ENCODE measurements at regions not wholly inside any gene's neighbourhood (a gene's known extent, or its start where the extent isn't known, plus 50 kb on each side); places are given as distances from the start of the nearest gene placed in this dataset.

DNA sequence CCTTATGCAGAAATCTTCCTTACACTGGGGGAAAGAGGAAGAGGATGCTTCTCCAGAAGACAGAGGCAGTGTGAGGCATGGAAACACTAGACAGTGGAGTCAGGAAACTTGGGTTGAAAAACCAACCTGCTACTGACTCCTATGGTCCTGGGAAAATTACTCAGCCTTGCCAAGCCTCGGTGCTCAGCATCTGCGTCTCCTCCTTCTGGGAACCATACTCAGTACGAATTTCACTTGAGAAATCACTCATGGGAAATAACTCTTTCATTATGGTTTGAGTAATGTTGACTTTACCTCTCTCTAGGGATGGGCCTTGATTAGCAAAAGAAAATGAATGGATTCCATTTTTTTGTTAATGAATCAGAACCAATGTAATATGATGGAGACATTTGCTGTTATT is 96.5 kb downstream of the KCNE4 start:
- ATAC-seq: no peak
- H3K36me3 Mint-ChIP-seq (ENCODE audit: low read depth): no peaks in the 10 kb centered on the region
- no peaks in the 10 kb centered on the region for H3K4me1 Mint-ChIP-seq (ENCODE audit: low read depth)
- H3K27ac Mint-ChIP-seq: no peak overlapping the region
- ChIA-PET CTCF (no interaction called here), POLR2A (no interaction called here)
- no peaks in the 10 kb centered on the region for H3K9me3 Mint-ChIP-seq (ENCODE audit: insufficient read depth)
- DNase-seq: no peak
- no peaks in the 10 kb centered on the region for H3K27me3 Mint-ChIP-seq (ENCODE audit: low read depth)
- no peak overlapping the region for H3K4me3 Mint-ChIP-seq

DNA sequence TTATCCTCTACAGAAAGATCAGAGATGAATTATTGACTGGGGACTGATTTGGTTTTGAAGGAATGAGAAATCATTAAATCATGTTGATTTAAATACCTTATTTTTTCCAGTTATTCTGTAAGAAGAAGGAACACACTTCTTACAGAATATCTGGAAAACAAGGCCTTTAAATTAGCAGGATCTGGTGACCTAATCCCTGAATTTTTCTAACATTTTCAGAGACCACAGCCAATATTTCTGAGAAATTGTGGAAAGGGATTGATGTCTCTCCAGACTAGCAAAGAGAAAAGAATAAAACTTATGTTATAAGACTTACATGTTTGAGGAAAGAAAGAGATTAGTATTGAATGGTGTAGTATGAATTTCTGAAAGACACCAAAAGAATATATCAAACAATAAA is 104.0 kb downstream of the KCNE4 start:
- H3K4me1 Mint-ChIP-seq (ENCODE audit: low read depth): no peaks in the 10 kb centered on the region

GRCh38 chr2:223161873-223162458 is 110.0 kb downstream of the KCNE4 start:
- CTCF ChIA-PET: no interaction called here
- POLR2A ChIA-PET: no interaction called here
- no peaks in the 10 kb centered on the region for H3K4me1 Mint-ChIP-seq (ENCODE audit: low read depth)

More for the DNA sequence above, 104.0 kb downstream of the KCNE4 start:
- Mint-ChIP-seq H3K9me3 (ENCODE audit: insufficient read depth) (no peaks in the 10 kb centered on the region), H3K36me3 (ENCODE audit: low read depth) (no peaks in the 10 kb centered on the region), H3K27me3 (ENCODE audit: low read depth) (no peaks in the 10 kb centered on the region), H3K4me3 (no peak overlapping the region), H3K27ac (no peak overlapping the region)
- ATAC-seq (no peak), DNase-seq (no peak)
- CTCF ChIA-PET: no interaction called here
- POLR2A ChIA-PET: no interaction called here

GRCh38 chr2:223165423-223166214 is 113.6 kb downstream of the KCNE4 start:
- no peak overlapping the region for H3K4me3 Mint-ChIP-seq
- ChIA-PET CTCF (no interaction called here), POLR2A (no interaction called here)
- no peaks in the 10 kb centered on the region for H3K27me3 Mint-ChIP-seq (ENCODE audit: low read depth)
- peaks cover 3% of the 10 kb centered on the region for H3K9me3 Mint-ChIP-seq (ENCODE audit: insufficient read depth)
- H3K4me1 Mint-ChIP-seq (ENCODE audit: low read depth): no peaks in the 10 kb centered on the region
- H3K36me3 Mint-ChIP-seq (ENCODE audit: low read depth): no peaks in the 10 kb centered on the region
- no peak for DNase-seq
- ATAC-seq: no peak
- no peak overlapping the region for H3K27ac Mint-ChIP-seq

More at GRCh38 chr2:223161873-223162458, 110.0 kb downstream of the KCNE4 start:
- DNase-seq (no peak), ATAC-seq (no peak)
- H3K9me3 Mint-ChIP-seq (ENCODE audit: insufficient read depth): no peaks in the 10 kb centered on the region
- H3K4me3 Mint-ChIP-seq: no peak overlapping the region
- H3K27ac Mint-ChIP-seq: no peak overlapping the region
- H3K36me3 Mint-ChIP-seq (ENCODE audit: low read depth): no peaks in the 10 kb centered on the region
- no peaks in the 10 kb centered on the region for H3K27me3 Mint-ChIP-seq (ENCODE audit: low read depth)

GRCh38 chr2:223166215-223166493 is 114.2 kb downstream of the KCNE4 start:
- no peaks in the 10 kb centered on the region for H3K27me3 Mint-ChIP-seq (ENCODE audit: low read depth)
- H3K36me3 Mint-ChIP-seq (ENCODE audit: low read depth): no peaks in the 10 kb centered on the region
- no peak overlapping the region for H3K27ac Mint-ChIP-seq
- no peak overlapping the region for H3K4me3 Mint-ChIP-seq
- ChIA-PET CTCF (no interaction called here), POLR2A (no interaction called here)
- no peak for DNase-seq
- H3K9me3 Mint-ChIP-seq (ENCODE audit: insufficient read depth): peaks cover 3% of the 10 kb centered on the region
- ATAC-seq: no peak
- H3K4me1 Mint-ChIP-seq (ENCODE audit: low read depth): no peaks in the 10 kb centered on the region

DNA sequence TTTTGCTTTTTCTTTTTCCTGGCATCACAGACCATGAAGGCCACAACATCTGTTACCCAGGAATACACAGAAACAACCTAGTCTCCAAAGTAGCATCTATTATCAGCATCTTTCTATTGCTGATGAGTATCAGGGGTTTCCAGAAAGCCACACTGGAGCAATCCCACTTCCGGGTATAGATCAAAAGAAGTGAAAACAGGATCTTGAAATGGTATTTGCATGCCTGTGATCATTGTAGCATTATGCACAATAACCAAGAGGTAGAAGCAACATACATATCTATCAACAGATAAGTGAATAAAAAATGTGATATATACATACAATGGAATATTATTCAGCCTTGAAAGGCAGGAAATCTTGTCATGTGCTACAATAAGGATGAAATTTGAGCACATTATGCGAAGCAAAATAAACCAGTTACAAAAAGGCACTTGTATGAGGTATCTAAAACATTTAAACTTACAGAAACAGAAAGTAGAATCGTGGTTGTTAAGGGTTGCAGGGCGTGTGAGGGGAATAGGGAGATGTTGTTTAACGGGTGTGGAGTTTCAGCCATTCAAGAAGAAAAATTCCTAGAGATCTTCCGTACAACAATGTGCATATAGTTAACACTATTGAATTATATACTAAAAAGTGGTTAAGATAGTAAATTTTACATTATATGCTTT is 115.1 kb downstream of the KCNE4 start:
- DNase-seq: no peak
- Mint-ChIP-seq H3K4me1 (ENCODE audit: low read depth) (no peaks in the 10 kb centered on the region), H3K36me3 (ENCODE audit: low read depth) (no peaks in the 10 kb centered on the region), H3K27ac (no peak overlapping the region), H3K4me3 (no peak overlapping the region), H3K9me3 (ENCODE audit: insufficient read depth) (peaks cover 3% of the 10 kb centered on the region), H3K27me3 (ENCODE audit: low read depth) (no peaks in the 10 kb centered on the region)
- CTCF ChIA-PET: no interaction called here
- POLR2A ChIA-PET: no interaction called here
- no peak for ATAC-seq

DNA sequence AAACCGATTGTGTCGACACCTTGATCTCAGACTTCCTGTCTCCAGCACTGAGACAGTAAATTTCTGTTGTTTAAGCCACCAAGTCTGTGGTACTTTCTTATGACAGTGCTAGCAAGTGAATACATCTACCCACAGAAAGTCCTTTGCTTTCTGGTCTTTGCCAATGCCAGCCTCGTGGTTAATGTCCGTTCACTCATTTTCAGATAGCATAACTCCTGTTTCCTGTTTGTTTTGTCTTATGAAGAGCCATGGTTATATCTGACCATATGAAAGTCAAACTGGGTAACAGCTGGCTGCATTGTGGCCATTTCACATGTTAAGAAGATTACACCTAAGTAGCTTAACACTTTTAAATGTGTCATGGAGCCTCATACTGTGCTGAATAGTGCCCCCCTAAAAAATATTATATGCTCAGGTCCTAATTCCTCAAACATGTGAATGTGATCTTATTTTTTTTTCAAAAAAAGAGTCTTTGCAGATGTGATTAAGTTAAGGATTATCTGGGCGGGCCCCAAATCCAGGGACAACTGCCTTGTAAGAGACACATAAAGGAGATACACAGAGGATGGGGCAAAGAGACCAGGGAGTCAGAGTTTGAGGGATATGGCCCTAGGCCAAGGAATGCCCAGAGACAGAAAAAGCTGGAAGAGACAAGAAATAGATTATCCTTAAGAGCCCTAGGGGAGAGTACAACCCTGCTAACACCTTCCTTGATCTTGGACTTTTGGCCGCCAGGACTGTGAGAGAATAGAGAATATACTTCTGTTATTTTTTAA is 118.0 kb downstream of the KCNE4 start:
- Mint-ChIP-seq H3K9me3 (ENCODE audit: insufficient read depth) (peaks cover 3% of the 10 kb centered on the region), H3K4me3 (no peak overlapping the region), H3K4me1 (ENCODE audit: low read depth) (no peaks in the 10 kb centered on the region), H3K27me3 (ENCODE audit: low read depth) (no peaks in the 10 kb centered on the region), H3K27ac (no peak overlapping the region), H3K36me3 (ENCODE audit: low read depth) (no peaks in the 10 kb centered on the region)
- ChIA-PET CTCF (no interaction called here), POLR2A (no interaction called here)
- ATAC-seq: no peak
- no peak for DNase-seq

GRCh38 chr2:223176970-223177369 is 125.0 kb downstream of the KCNE4 start:
- DNase-seq (no peak), ATAC-seq (no peak)
- Mint-ChIP-seq H3K27me3 (ENCODE audit: low read depth) (no peaks in the 10 kb centered on the region), H3K9me3 (ENCODE audit: insufficient read depth) (no peaks in the 10 kb centered on the region), H3K4me1 (ENCODE audit: low read depth) (no peaks in the 10 kb centered on the region), H3K36me3 (ENCODE audit: low read depth) (no peaks in the 10 kb centered on the region), H3K27ac (no peak overlapping the region), H3K4me3 (no peak overlapping the region)
- ChIA-PET CTCF (no interaction called here), POLR2A (no interaction called here)

DNA sequence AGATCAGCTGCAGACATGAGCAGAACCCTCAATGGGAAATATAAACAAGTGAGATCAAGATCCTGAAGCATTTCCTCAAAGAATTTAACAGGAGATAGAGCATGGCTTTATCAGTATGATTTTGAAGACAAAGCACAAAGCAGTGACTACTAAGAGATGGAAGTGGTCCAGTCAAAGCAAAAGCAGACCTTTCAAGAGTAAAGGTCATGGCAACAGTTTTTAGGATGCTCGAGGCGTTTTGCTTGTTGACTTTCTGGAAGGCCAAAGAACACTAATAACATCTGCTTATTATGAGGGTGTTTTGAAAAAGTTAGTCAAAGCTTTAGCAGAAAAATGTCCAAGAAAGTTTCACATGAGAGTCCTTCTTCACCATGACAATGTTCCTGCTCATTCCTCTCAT is 128.5 kb downstream of the KCNE4 start:
- POLR2A ChIA-PET: no interaction called here
- H3K36me3 Mint-ChIP-seq (ENCODE audit: low read depth): no peaks in the 10 kb centered on the region

GRCh38 chr2:223181561-223181960 is 129.6 kb downstream of the KCNE4 start:
- Mint-ChIP-seq H3K9me3 (ENCODE audit: insufficient read depth) (no peaks in the 10 kb centered on the region), H3K36me3 (ENCODE audit: low read depth) (no peaks in the 10 kb centered on the region), H3K27ac (no peak overlapping the region), H3K4me1 (ENCODE audit: low read depth) (no peaks in the 10 kb centered on the region), H3K27me3 (ENCODE audit: low read depth) (no peaks in the 10 kb centered on the region), H3K4me3 (no peak overlapping the region)
- DNase-seq (no peak), ATAC-seq (no peak)
- ChIA-PET POLR2A (no interaction called here), CTCF (no interaction called here)

More for the DNA sequence above, 128.5 kb downstream of the KCNE4 start:
- ATAC-seq: no peak
- Mint-ChIP-seq H3K4me1 (ENCODE audit: low read depth) (no peaks in the 10 kb centered on the region), H3K27ac (no peak overlapping the region), H3K9me3 (ENCODE audit: insufficient read depth) (no peaks in the 10 kb centered on the region), H3K27me3 (ENCODE audit: low read depth) (no peaks in the 10 kb centered on the region), H3K4me3 (no peak overlapping the region)
- CTCF ChIA-PET: no interaction called here
- no peak for DNase-seq

- ATAC-seq: no peak
- DNase-seq: no peak
- Mint-ChIP-seq H3K4me3 (no peak overlapping the region), H3K4me1 (ENCODE audit: low read depth) (no peaks in the 10 kb centered on the region), H3K36me3 (ENCODE audit: low read depth) (no peaks in the 10 kb centered on the region), H3K9me3 (ENCODE audit: insufficient read depth) (no peaks in the 10 kb centered on the region), H3K27me3 (ENCODE audit: low read depth) (no peaks in the 10 kb centered on the region), H3K27ac (no peak overlapping the region)
- POLR2A ChIA-PET: no interaction called here
- CTCF ChIA-PET: no interaction called here
These were observed 130.4 kb downstream of the KCNE4 start for GRCh38 chr2:223182356-223182755.

DNA sequence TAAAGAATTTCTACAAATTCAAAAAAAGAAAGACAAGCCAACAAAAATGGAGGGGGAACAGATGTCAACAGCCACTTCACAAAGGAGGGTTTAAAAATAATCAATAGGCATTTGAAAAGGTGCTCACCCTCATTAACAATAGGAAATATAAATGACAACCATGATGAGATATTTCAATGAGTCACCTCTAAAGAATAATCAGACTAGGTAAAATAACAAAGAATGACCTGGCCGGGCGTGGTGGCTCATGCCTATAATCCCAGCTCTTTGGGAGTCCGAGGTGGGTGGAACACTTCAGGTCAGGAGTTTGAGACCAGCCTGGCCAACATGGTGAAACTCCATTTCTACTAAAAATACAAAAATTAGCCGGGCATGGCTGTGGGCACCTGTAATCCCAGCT is 133.6 kb downstream of the KCNE4 start:
- no peaks in the 10 kb centered on the region for H3K27me3 Mint-ChIP-seq (ENCODE audit: low read depth)
- POLR2A ChIA-PET: no interaction called here
- no peaks in the 10 kb centered on the region for H3K4me1 Mint-ChIP-seq (ENCODE audit: low read depth)
- DNase-seq (no peak), ATAC-seq (no peak)
- no peak overlapping the region for H3K27ac Mint-ChIP-seq
- no peak overlapping the region for H3K4me3 Mint-ChIP-seq
- no peaks in the 10 kb centered on the region for H3K9me3 Mint-ChIP-seq (ENCODE audit: insufficient read depth)
- CTCF ChIA-PET: no interaction called here
- H3K36me3 Mint-ChIP-seq (ENCODE audit: low read depth): no peaks in the 10 kb centered on the region
